Loucy (cell line): ENCODE measurements at regions not wholly inside any gene's neighbourhood (a gene's known extent, or its start where the extent isn't known, plus 50 kb on each side); places are given as distances from the start of the nearest gene placed in this dataset.

Experiments used
- H2AFZ ChIP-seq: fragments of 200-600 bp; sonication (generic); 2 replicates; pipeline ENCODE4 v1.6.0; 2016; ENCODE audit warnings: antibody characterized with exemption, mild to moderate bottlenecking, low read length, moderate library complexity
- H3F3A ChIP-seq: fragments of 200-600 bp; 2 replicates; pipeline ENCODE4 v1.6.0; 2016; ENCODE audit warnings: antibody characterized with exemption, low read depth, mild to moderate bottlenecking
- H3K27me3 ChIP-seq: fragments of 200-600 bp; sonication (generic); 2 replicates; pipeline ENCODE4 v1.6.1; 2014; ENCODE audit warnings: low read length, mild to moderate bottlenecking; ENCODE audit not compliant: insufficient read depth, poor library complexity, severe bottlenecking
- H3K36me3 ChIP-seq: fragments of 200-600 bp; sonication (generic); 2 replicates; pipeline ENCODE4 v1.6.1; 2016; ENCODE audit warnings: low read length; ENCODE audit not compliant: insufficient read depth
- H3K4me1 ChIP-seq: fragments of 200-600 bp; sonication (generic); 2 replicates; pipeline ENCODE4 v1.5.1; 2014; ENCODE audit warnings: low read length, mild to moderate bottlenecking; ENCODE audit not compliant: insufficient read depth, poor library complexity, severe bottlenecking
- H3K4me2 ChIP-seq: fragments of 200-600 bp; sonication (generic); 2 replicates; pipeline ENCODE4 v1.6.0; 2014; ENCODE audit warnings: antibody characterized with exemption, low read length, low read depth, mild to moderate bottlenecking; ENCODE audit not compliant: poor library complexity, severe bottlenecking
- H3K4me3 ChIP-seq: fragments of 200-600 bp; sonication (generic); 2 replicates; pipeline ENCODE4 v1.5.1; 2014; ENCODE audit warnings: low read length, mild to moderate bottlenecking, mixed read lengths; ENCODE audit not compliant: poor library complexity, severe bottlenecking
- H3K79me2 ChIP-seq: fragments of 200-600 bp; sonication (generic); 2 replicates; pipeline ENCODE4 v1.6.1; 2014; ENCODE audit warnings: low read length; ENCODE audit not compliant: insufficient read depth
- H3K9ac ChIP-seq: fragments of 200-600 bp; sonication (generic); 2 replicates; pipeline ENCODE4 v1.6.0; 2014; ENCODE audit warnings: mild to moderate bottlenecking, low read depth, low read length, moderate library complexity; ENCODE audit not compliant: poor library complexity, severe bottlenecking
- H3K9me2 ChIP-seq: fragments of 200-600 bp; sonication (generic); replicated peaks from 2 replicates; pipeline ENCODE4 v1.6.1; 2016; ENCODE audit warnings: low read depth, low read length, mixed read lengths
- H3K9me3 ChIP-seq: fragments of 200-600 bp; sonication (generic); 2 replicates; pipeline ENCODE4 v1.6.1; 2014; ENCODE audit warnings: mild to moderate bottlenecking, antibody characterized with exemption, low read length, low read depth; ENCODE audit not compliant: insufficient read depth
- H4K20me1 ChIP-seq: fragments of 200-600 bp; sonication (generic); 2 replicates; pipeline ENCODE4 v1.6.0; 2014; ENCODE audit warnings: antibody characterized with exemption, low read length, mild to moderate bottlenecking; ENCODE audit not compliant: insufficient read depth, poor library complexity, severe bottlenecking
- EZH2phosphoT487 ChIP-seq: fragments of 200-600 bp; IDR thresholded peaks from 2 replicates; pipeline ENCODE4 v1.6.1; 2018; ENCODE audit warnings: antibody characterized with exemption, mild to moderate bottlenecking, moderate library complexity, borderline replicate concordance
- TF ChIP-seq, protein P1 (sequence below): fragments of 200-600 bp; sonication (generic); conservative IDR thresholded peaks from 2 replicates; pipeline ENCODE4 v1.5.1; 2014; ENCODE audit warnings: mild to moderate bottlenecking, antibody characterized with exemption, low read length

DNA sequence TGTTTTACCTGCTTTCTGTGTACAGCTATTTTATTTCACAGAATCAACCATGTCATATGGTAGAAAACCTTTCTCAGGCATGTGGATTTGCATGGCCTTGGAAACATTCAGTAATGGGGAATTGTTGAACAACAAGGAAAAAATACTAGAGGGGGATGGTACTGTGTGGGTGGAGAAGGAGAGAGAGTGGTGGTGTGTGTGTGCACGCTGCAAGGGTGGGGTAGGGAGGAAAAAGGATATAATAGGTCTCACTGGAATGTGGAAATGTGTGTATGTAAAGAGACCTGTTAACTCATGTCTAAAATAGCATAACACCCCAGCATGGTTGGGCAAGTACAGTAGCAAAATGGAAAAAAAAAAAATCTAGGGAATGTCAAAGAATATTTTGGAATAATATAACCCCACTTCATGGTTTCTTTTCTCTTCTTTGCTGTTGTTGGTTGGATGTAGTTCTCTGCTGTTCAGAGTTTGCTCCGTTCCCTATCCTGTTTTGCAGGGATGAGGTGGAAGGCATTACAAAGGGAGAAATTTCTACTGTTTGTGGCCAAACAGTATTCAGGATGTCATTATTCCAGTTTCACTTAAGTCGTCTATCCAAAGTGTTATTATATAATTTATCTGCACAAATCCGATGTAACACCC is 93.9 kb upstream of the CITED2 start:
- H3K4me1 ChIP-seq = no peaks in the 10 kb centered on the region
- no peaks in the 10 kb centered on the region for H3F3A ChIP-seq
- H4K20me1 ChIP-seq = no peaks in the 10 kb centered on the region
- H3K9me3 ChIP-seq = no peaks in the 10 kb centered on the region
- H3K4me3 ChIP-seq = no peak overlapping the region
- TF ChIP-seq, protein P1, sequence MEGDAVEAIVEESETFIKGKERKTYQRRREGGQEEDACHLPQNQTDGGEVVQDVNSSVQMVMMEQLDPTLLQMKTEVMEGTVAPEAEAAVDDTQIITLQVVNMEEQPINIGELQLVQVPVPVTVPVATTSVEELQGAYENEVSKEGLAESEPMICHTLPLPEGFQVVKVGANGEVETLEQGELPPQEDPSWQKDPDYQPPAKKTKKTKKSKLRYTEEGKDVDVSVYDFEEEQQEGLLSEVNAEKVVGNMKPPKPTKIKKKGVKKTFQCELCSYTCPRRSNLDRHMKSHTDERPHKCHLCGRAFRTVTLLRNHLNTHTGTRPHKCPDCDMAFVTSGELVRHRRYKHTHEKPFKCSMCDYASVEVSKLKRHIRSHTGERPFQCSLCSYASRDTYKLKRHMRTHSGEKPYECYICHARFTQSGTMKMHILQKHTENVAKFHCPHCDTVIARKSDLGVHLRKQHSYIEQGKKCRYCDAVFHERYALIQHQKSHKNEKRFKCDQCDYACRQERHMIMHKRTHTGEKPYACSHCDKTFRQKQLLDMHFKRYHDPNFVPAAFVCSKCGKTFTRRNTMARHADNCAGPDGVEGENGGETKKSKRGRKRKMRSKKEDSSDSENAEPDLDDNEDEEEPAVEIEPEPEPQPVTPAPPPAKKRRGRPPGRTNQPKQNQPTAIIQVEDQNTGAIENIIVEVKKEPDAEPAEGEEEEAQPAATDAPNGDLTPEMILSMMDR = no peak
- TF ChIP-seq EZH2phosphoT487 = no peak
- H3K79me2 ChIP-seq = no peaks in the 10 kb centered on the region
- H3K4me2 ChIP-seq = no peak overlapping the region
- H3K9me2 ChIP-seq = no peaks in the 10 kb centered on the region
- H2AFZ ChIP-seq = no peak overlapping the region
- H3K36me3 ChIP-seq = no peaks in the 10 kb centered on the region
- H3K27me3 ChIP-seq = no peaks in the 10 kb centered on the region
- no peak overlapping the region for H3K9ac ChIP-seq

- no peaks in the 10 kb centered on the region for H3F3A ChIP-seq
These were observed 83.0 kb upstream of the CITED2 start for GRCh38 chr6:139457476-139457875.

DNA sequence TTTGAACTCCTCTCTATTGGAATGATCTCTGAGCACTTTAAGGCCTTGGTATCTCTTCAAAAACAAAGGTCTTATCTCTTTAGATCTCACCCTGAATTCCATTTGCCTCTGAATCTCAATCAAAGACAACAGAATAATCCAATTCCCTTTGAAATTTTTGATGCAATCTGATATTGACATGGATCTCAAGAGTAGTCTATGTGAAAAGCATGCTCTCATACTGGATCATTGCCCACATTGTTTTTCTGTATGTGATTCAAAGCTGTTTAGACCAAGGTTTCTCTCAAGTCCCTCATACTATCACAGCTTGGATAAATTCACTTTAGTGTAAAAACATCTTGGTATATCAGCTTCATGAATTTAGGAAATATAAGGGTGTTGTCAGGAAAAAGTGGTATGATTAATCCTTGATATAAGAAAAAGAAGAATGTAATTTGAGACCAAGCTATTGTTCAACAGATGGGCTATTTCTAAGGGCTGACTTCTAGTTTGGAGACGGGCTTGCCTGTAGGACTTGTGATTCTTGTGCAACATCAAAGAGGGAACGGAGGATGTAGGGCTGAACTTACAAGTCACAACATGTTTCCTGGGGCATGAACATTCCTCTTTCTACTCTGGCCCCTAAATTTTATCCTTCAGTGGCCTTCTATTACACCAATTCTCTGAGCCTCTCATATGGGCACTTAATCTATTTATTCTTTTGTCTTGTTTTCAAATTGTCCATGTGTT is 77.9 kb upstream of the CITED2 start:
- no peak overlapping the region for H2AFZ ChIP-seq
- TF ChIP-seq, protein P1 = no peak
- no peak for TF ChIP-seq EZH2phosphoT487
- no peaks in the 10 kb centered on the region for H3F3A ChIP-seq
- no peaks in the 10 kb centered on the region for H3K9me3 ChIP-seq
- H3K4me3 ChIP-seq = no peak overlapping the region
- no peaks in the 10 kb centered on the region for H3K27me3 ChIP-seq
- H3K4me1 ChIP-seq = no peaks in the 10 kb centered on the region
- H3K9me2 ChIP-seq = no peaks in the 10 kb centered on the region
- H3K4me2 ChIP-seq = no peak overlapping the region
- H4K20me1 ChIP-seq = no peaks in the 10 kb centered on the region
- H3K36me3 ChIP-seq = no peaks in the 10 kb centered on the region
- H3K79me2 ChIP-seq = no peaks in the 10 kb centered on the region
- no peak overlapping the region for H3K9ac ChIP-seq

More at GRCh38 chr6:139457476-139457875, 83.0 kb upstream of the CITED2 start:
- H3K79me2 ChIP-seq = no peaks in the 10 kb centered on the region
- no peaks in the 10 kb centered on the region for H3K9me3 ChIP-seq
- no peak overlapping the region for H3K4me3 ChIP-seq
- TF ChIP-seq, protein P1 = no peak
- TF ChIP-seq EZH2phosphoT487 = no peak
- no peaks in the 10 kb centered on the region for H3K27me3 ChIP-seq
- no peaks in the 10 kb centered on the region for H3K36me3 ChIP-seq
- H3K9me2 ChIP-seq = no peaks in the 10 kb centered on the region
- no peaks in the 10 kb centered on the region for H4K20me1 ChIP-seq
- H3K9ac ChIP-seq = no peak overlapping the region
- H3K4me2 ChIP-seq = no peak overlapping the region
- H2AFZ ChIP-seq = no peak overlapping the region
- H3K4me1 ChIP-seq = no peaks in the 10 kb centered on the region
